ENCODE measurements at regions not wholly inside any gene's neighbourhood (a gene's known extent, or its start where the extent isn't known, plus 50 kb on each side); places are given as distances from the start of the nearest gene placed in this dataset.

DNA sequence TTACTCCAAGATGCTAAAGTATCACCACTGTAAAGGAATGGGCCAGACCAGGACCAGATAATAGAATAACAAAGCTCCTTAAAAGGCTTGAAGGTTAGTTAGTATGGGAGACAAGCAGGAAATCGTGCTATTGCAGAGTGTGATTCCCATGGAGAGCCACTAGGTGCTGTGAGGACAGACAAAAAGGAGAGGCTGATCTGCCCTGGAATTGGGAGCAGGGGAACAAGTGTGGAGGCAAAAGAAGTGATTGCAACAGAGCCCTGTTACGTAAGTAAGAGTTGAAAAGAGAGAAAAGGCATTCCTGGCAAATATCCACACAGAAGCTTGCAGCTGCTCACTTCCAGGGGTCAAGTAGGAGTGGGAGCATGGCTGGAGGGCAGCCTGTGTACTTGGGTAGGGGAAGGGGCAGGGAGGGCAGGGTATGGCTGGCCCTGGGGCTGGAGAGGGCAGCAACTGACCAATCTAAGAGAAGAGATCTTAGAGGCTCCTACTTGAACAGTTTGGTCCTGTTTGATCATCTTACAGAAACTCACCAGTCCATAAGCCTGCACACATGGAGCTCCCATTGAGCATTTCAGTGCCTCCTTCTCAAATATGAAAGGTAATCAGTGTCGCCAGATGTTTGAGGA is 207.7 kb upstream of the GJB5 start:
- Histone ChIP-seq H3K4me3 (ENCODE audit: low read length) (no peak overlapping the region), H3K27me3 (replicated peaks; ENCODE audit: control insufficient read depth, insufficient read depth, low read length) (no peaks in the 10 kb centered on the region), H3K4me1 (ENCODE audit: control insufficient read depth, insufficient read depth, low read length) (no peaks in the 10 kb centered on the region), H3K36me3 (ENCODE audit: control insufficient read depth, insufficient read depth, low read length, severe bottlenecking) (no peaks in the 10 kb centered on the region), H3K9ac (ENCODE audit: low read length) (no peak overlapping the region), H3K9me3 (ENCODE audit: control insufficient read depth, low read length) (peaks cover 24% of the 10 kb centered on the region)
- no peak for DNase-seq (ENCODE audit: low read depth)

DNA sequence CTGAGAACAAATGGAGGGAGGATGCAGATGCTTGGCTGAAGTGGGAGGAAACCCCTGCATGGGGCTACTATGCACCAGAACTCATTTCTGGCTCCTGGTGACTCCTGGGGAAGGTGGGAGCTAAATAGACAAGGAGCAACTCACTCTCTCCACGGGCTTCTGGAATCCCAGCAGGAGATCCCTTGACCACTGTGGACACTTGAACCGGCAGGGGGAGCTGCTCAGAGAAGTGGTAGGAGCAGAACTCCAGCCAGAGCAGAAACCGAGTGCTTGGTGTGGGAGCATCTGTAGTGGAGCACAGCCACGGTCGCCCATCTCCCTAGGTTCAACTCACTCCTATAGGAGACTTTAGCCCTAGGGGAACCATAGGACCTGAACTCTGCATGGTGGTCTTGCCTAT is 205.6 kb upstream of the GJB5 start:
- no peaks in the 10 kb centered on the region for H3K27me3 ChIP-seq (replicated peaks; ENCODE audit: control insufficient read depth, insufficient read depth, low read length)
- peaks cover 39% of the 10 kb centered on the region for H3K9me3 ChIP-seq (ENCODE audit: control insufficient read depth, low read length)
- DNase-seq (ENCODE audit: low read depth), result no peak
- H3K4me3 ChIP-seq (ENCODE audit: low read length), result no peak overlapping the region
- no peaks in the 10 kb centered on the region for H3K36me3 ChIP-seq (ENCODE audit: control insufficient read depth, insufficient read depth, low read length, severe bottlenecking)
- no peak overlapping the region for H3K9ac ChIP-seq (ENCODE audit: low read length)
- no peaks in the 10 kb centered on the region for H3K4me1 ChIP-seq (ENCODE audit: control insufficient read depth, insufficient read depth, low read length)

DNA sequence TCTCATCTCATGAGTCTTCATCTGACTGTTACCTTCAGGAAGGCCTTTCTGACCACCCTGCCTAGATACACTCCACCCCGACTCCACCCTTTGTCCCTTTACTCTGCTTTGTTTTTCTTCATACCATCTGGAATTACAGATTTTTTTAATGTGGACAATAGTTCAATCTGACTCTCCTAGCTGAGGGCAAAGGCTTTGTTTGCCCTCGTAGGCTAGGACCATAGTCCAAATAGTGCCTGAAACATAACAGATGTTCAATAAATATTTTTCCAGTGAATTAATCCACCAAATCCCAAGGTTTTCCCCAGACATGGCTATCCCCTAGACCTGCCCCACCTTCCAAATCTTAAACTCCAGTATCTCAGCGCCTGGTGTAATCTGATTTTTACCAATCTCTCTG is 176.5 kb upstream of the GJB5 start:
- H3K9me3 ChIP-seq (ENCODE audit: control insufficient read depth, low read length), result peaks cover 6% of the 10 kb centered on the region
- no peak overlapping the region for H3K9ac ChIP-seq (ENCODE audit: low read length)
- H3K36me3 ChIP-seq (ENCODE audit: control insufficient read depth, insufficient read depth, low read length, severe bottlenecking), result no peaks in the 10 kb centered on the region
- peaks cover 6% of the 10 kb centered on the region for H3K27me3 ChIP-seq (replicated peaks; ENCODE audit: control insufficient read depth, insufficient read depth, low read length)
- no peak overlapping the region for H3K4me3 ChIP-seq (ENCODE audit: low read length)
- H3K4me1 ChIP-seq (ENCODE audit: control insufficient read depth, insufficient read depth, low read length), result no peaks in the 10 kb centered on the region
- no peak for DNase-seq (ENCODE audit: low read depth)

DNA sequence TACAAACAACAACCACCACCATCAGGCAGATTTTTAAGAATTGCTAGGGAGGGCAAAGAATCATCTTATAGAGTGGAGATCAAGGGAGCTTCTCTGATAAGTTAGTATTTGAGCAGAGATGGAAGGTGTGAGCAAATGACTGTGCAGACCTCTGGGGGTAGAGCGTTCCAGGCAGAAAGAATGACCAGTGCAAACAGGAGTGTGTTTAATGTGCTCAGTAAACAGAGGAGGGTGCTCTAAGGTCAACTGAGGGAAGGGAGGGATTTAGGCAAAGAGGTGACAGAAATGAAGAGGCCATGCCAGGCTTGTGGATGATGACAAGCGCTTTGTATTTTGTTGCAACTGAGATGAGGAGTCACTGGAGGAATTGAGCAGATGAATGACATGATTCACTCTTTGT is 172.5 kb upstream of the GJB5 start:
- no peaks in the 10 kb centered on the region for H3K4me1 ChIP-seq (ENCODE audit: control insufficient read depth, insufficient read depth, low read length)

DNA sequence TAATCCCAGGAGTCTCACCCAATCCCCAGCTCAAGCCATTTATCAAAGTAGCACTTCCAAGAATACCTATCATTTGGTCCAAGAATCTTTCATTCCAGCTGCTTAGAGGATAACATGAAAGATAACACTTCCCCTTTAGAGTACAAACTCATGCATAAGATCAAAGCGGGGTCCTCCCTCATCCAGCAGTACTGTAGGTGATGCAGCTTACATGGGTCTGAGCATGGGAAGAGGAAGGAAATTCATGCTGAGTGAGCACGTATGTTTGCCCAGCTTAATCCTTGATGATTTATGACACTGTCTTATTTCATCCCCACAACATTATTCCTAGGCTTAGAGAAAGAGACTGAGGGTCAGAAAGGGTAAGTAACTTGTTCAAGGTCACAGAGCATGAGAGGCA is 167.1 kb upstream of the GJB5 start:
- no peaks in the 10 kb centered on the region for H3K4me1 ChIP-seq (ENCODE audit: control insufficient read depth, insufficient read depth, low read length)
- H3K9ac ChIP-seq (ENCODE audit: low read length), result no peak overlapping the region
- no peak overlapping the region for H3K4me3 ChIP-seq (ENCODE audit: low read length)
- H3K27me3 ChIP-seq (replicated peaks; ENCODE audit: control insufficient read depth, insufficient read depth, low read length), result peaks cover 43% of the 10 kb centered on the region
- no peak for DNase-seq (ENCODE audit: low read depth)
- no peaks in the 10 kb centered on the region for H3K36me3 ChIP-seq (ENCODE audit: control insufficient read depth, insufficient read depth, low read length, severe bottlenecking)
- peaks cover 3% of the 10 kb centered on the region for H3K9me3 ChIP-seq (ENCODE audit: control insufficient read depth, low read length)

More for the DNA sequence above, 172.5 kb upstream of the GJB5 start:
- Histone ChIP-seq H3K36me3 (ENCODE audit: control insufficient read depth, insufficient read depth, low read length, severe bottlenecking) (no peaks in the 10 kb centered on the region), H3K4me3 (ENCODE audit: low read length) (no peak overlapping the region), H3K9me3 (ENCODE audit: control insufficient read depth, low read length) (peaks cover 6% of the 10 kb centered on the region), H3K9ac (ENCODE audit: low read length) (no peak overlapping the region), H3K27me3 (replicated peaks; ENCODE audit: control insufficient read depth, insufficient read depth, low read length) (peaks cover 33% of the 10 kb centered on the region)
- DNase-seq (ENCODE audit: low read depth), result no peak

DNA sequence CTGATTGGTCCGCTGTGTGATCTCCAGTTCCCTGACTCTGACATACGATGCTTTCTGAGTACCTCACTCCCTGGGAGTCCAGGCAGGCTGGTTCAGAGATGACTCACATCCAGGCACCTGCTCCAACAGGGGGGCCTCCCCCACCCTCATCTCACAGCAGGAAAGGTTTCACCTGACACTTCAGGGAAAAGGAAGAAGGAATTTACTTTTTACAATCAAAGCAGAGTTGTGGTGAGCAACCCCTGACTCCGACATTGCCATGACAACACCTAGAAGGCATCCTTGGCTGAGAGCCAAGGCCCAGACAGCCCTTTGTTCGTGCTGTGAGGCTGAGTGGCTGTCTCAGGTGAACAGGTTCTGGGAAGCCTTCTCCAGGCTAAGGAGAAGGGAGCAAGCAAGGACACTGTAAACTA is 164.6 kb upstream of the GJB5 start:
- Histone ChIP-seq H3K36me3 (ENCODE audit: control insufficient read depth, insufficient read depth, low read length, severe bottlenecking) (no peaks in the 10 kb centered on the region), H3K4me1 (ENCODE audit: control insufficient read depth, insufficient read depth, low read length) (no peaks in the 10 kb centered on the region), H3K9ac (ENCODE audit: low read length) (no peak overlapping the region), H3K9me3 (ENCODE audit: control insufficient read depth, low read length) (peaks cover 3% of the 10 kb centered on the region), H3K27me3 (replicated peaks; ENCODE audit: control insufficient read depth, insufficient read depth, low read length) (peaks cover 43% of the 10 kb centered on the region), H3K4me3 (ENCODE audit: low read length) (no peak overlapping the region)
- DNase-seq (ENCODE audit: low read depth), result no peak

DNA sequence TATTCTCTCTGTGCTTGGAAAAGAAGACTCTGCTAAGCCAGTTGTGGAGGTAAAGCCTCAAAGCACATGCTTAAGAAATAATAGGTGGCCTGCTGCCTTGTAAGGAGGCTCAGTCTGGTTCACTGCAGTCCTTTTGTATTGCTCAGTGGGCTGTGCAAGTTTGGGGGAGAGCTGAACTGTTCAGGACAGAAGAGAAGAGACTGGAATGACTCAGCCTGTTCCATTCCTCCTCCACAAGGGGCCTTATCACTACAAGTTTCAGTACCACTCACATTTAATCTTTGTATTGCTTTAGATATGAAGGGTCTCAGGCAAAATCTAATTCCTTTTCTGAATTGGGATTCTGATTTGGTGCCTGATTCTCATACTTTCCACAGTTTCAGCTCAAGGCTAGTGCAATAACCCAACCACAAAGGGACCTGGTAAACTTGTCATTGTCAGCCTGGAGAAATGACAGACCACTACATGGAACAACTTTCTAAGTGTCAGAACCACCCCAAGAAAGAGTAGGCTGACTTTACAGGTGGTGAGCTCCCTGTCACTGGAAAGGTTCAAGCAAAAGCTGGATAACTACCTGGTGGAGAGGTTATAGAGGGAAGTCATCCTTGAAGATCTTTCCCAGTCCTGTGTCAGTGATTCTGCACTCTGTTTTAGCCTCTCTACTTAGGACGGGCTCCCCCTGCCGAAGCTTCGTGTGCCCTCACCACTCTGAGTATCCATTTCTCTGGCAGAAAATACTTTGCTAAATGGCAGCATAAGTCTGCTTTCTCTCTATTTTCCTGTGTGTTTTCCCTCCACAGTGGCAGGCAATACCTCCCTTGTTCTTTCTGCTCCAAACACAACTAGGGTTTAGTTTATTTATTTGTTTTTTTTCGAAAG is 162.9 kb upstream of the GJB5 start:
- no peak overlapping the region for H3K4me3 ChIP-seq (ENCODE audit: low read length)

DNA sequence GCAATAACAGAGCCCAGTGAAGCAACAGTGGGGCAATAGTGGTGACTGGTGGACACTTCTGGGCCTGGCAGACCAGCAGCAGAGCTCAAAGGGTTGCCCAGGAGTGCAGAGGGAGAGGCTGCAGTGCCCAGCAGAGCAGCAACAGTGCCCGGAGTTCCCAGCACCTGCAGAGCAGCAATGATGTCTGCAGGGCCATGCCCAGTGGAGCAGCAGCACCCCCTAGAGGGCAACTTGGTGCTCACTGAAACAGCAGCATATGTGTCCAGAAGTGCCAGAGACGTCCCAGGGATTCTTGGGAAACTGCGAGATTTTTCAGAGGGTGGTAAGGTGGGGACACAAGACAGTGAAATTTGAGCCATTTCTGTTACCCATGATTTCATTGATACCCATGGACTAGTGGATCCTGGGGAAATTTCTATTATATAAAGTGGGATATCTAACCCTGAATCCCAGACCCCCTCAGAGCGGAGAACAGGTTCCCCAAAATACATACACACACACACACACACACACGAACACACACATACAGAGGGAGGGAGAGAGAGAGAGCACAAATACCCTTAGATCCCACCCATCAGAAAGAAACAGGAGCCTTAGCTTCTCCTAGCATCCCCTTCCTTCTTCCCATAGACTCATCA is 156.9 kb upstream of the GJB5 start:
- H3K4me1 ChIP-seq (ENCODE audit: control insufficient read depth, insufficient read depth, low read length), result no peaks in the 10 kb centered on the region
- no peaks in the 10 kb centered on the region for H3K36me3 ChIP-seq (ENCODE audit: control insufficient read depth, insufficient read depth, low read length, severe bottlenecking)
- peaks cover 54% of the 10 kb centered on the region for H3K27me3 ChIP-seq (replicated peaks; ENCODE audit: control insufficient read depth, insufficient read depth, low read length)
- no peak overlapping the region for H3K9ac ChIP-seq (ENCODE audit: low read length)
- no peaks in the 10 kb centered on the region for H3K9me3 ChIP-seq (ENCODE audit: control insufficient read depth, low read length)
- H3K4me3 ChIP-seq (ENCODE audit: low read length), result no peak overlapping the region
- peak; percentile 50 for DNase-seq (ENCODE audit: low read depth)

More for the DNA sequence above, 162.9 kb upstream of the GJB5 start:
- Histone ChIP-seq H3K9me3 (ENCODE audit: control insufficient read depth, low read length) (peaks cover 3% of the 10 kb centered on the region), H3K9ac (ENCODE audit: low read length) (no peak overlapping the region), H3K4me1 (ENCODE audit: control insufficient read depth, insufficient read depth, low read length) (no peaks in the 10 kb centered on the region), H3K36me3 (ENCODE audit: control insufficient read depth, insufficient read depth, low read length, severe bottlenecking) (no peaks in the 10 kb centered on the region), H3K27me3 (replicated peaks; ENCODE audit: control insufficient read depth, insufficient read depth, low read length) (peaks cover 32% of the 10 kb centered on the region)
- DNase-seq (ENCODE audit: low read depth), result peak; percentile 17

DNA sequence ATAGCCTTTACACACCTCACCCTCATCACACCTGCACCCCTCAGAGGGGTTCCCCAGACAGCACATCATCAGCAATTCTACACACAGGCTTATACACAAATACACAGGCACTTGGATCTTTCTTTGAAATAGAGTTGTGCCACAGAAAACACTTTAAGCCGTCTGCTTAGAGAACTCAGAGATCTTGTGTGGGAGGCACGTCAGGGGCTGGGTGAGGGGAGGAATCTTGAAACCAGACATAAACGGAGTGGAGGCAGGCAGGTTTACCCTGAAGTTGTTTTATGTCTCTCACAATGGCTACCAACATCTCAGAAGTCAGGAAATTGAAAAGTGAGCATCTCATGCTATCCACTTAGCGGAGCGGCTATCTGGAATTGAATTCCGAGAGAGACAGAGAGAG is 151.9 kb upstream of the GJB5 start:
- Histone ChIP-seq H3K4me3 (ENCODE audit: low read length) (no peak overlapping the region), H3K4me1 (ENCODE audit: control insufficient read depth, insufficient read depth, low read length) (no peaks in the 10 kb centered on the region), H3K36me3 (ENCODE audit: control insufficient read depth, insufficient read depth, low read length, severe bottlenecking) (no peaks in the 10 kb centered on the region), H3K9me3 (ENCODE audit: control insufficient read depth, low read length) (no peaks in the 10 kb centered on the region), H3K9ac (ENCODE audit: low read length) (no peak overlapping the region), H3K27me3 (replicated peaks; ENCODE audit: control insufficient read depth, insufficient read depth, low read length) (peaks cover 70% of the 10 kb centered on the region)
- no peak for DNase-seq (ENCODE audit: low read depth)

DNA sequence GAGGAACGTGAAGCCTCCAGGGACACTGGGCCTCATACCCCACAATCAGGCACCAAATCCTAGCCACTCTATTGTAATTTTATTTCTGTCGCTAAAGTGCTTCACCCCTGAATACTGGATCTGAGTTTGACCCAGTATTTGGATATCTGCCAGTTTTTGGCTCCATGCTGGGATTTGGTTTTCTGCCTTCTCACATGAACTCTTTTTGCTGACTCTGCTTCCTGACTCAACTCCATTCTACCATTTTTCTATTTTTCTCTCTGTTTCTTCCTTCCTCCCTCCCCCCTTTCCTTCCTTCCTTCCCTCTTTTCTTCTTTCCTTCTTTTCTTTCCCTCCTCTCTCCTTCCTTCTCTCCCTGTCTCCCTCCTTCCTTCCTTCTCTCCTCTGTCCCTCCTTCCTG is 151.3 kb upstream of the GJB5 start:
- Histone ChIP-seq H3K27me3 (replicated peaks; ENCODE audit: control insufficient read depth, insufficient read depth, low read length) (peaks cover 73% of the 10 kb centered on the region), H3K9ac (ENCODE audit: low read length) (no peak overlapping the region), H3K4me1 (ENCODE audit: control insufficient read depth, insufficient read depth, low read length) (no peaks in the 10 kb centered on the region), H3K9me3 (ENCODE audit: control insufficient read depth, low read length) (no peaks in the 10 kb centered on the region), H3K36me3 (ENCODE audit: control insufficient read depth, insufficient read depth, low read length, severe bottlenecking) (no peaks in the 10 kb centered on the region), H3K4me3 (ENCODE audit: low read length) (no peak overlapping the region)
- no peak for DNase-seq (ENCODE audit: low read depth)

DNA sequence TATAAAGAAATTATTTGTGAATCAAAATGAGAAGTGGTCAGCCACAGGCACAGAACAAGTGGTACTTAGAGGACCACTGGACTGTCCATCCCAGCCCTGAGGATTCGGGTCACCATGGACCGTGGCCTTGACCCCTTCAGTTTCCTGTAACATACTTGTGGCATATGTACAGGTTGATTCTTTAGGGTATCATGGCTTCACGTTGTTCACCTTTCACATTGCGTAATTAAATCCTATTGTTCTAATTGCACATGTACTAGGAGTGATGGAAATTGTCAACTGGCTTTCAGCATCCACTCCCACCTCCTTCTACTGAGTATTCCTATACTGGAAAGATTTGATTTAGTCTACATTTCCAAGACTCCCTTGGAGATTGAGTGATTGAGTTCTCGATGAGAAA is 148.3 kb upstream of the GJB5 start:
- Histone ChIP-seq H3K4me3 (ENCODE audit: low read length) (no peak overlapping the region), H3K36me3 (ENCODE audit: control insufficient read depth, insufficient read depth, low read length, severe bottlenecking) (no peaks in the 10 kb centered on the region), H3K4me1 (ENCODE audit: control insufficient read depth, insufficient read depth, low read length) (no peaks in the 10 kb centered on the region), H3K27me3 (replicated peaks; ENCODE audit: control insufficient read depth, insufficient read depth, low read length) (peaks cover 64% of the 10 kb centered on the region), H3K9me3 (ENCODE audit: control insufficient read depth, low read length) (no peaks in the 10 kb centered on the region), H3K9ac (ENCODE audit: low read length) (no peak overlapping the region)
- DNase-seq (ENCODE audit: low read depth), result no peak

Measured in adipocyte (in vitro differentiated cells).